SK-N-SH (cell line): ENCODE measurements at regions not wholly inside any gene's neighbourhood (a gene's known extent, or its start where the extent isn't known, plus 50 kb on each side); places are given as distances from the start of the nearest gene placed in this dataset.
"Not testable (repeated sequence)": the region's sequence is repeated elsewhere in the genome, so short reads cannot be mapped to it uniquely, and the experiment has no call there.

Experiments
- CTCF ChIA-PET: fragments of 300-600, 350-600 bp; formaldehyde crosslinking; extraction: SDS; loops from one replicate; lab custom pipeline; 2021; lab: Yijun Ruan, JAX
- POLR2A ChIA-PET: fragments of 350-600 bp; sonication (Branson Sonifier 250); formaldehyde crosslinking; extraction: SDS; loops from one replicate; lab custom pipeline; 2020; ENCODE audit warnings: antibody characterized with exemption, inconsistent platforms; lab: Yijun Ruan, JAX
- DNase-seq: peaks from one replicate; pipeline ENCODE4 v3.0.0; 2012
- H2AFZ ChIP-seq: fragments of 200-600 bp; sonication (generic); 2 replicates; pipeline ENCODE4 v1.8.1; 2016; ENCODE audit warnings: antibody characterized with exemption, mild to moderate bottlenecking, low read depth
- H3F3A ChIP-seq: fragments of 200-600 bp; sonication (generic); replicated peaks from 2 replicates; pipeline ENCODE3; 2016; ENCODE audit warnings: antibody characterized with exemption, mild to moderate bottlenecking; ENCODE audit not compliant: insufficient read depth
- H3K27ac ChIP-seq, 2 experiments: fragments of 200-500 bp in 1 of 2; fragments of 200-600 bp in 1 of 2; sonication (Bioruptor generic) in 1 of 2; sonication (generic), shearing (Covaris generic) in 1 of 2; 2 replicates each; pipeline versions ENCODE4 v1.5.1 to v1.6.1; 2014 to 2016; ENCODE audit warnings: low read depth in 2 of 2, inconsistent platforms in 1 of 2, low read length in 1 of 2, mild to moderate bottlenecking in 1 of 2, mixed read lengths in 1 of 2
- H3K27me3 ChIP-seq: fragments of 200-600 bp; sonication (generic), shearing (Covaris generic); 2 replicates; pipeline ENCODE4 v1.6.1; 2016; ENCODE audit warnings: mixed run types; ENCODE audit not compliant: insufficient read depth
- H3K36me3 ChIP-seq, 2 experiments: fragments of 200-500 bp in 1 of 2; fragments of 200-600 bp in 1 of 2; sonication (Bioruptor generic) in 1 of 2; sonication (generic) in 1 of 2; replicated peaks in 1 of 2; 2 replicates each; pipeline versions ENCODE3 to v1.5.1; 2014 to 2016; ENCODE audit warnings: low read length in 1 of 2, mild to moderate bottlenecking in 1 of 2; ENCODE audit not compliant: insufficient read depth in 2 of 2, control insufficient read depth in 1 of 2
- H3K4me1 ChIP-seq, 2 experiments: fragments of 200-500 bp in 1 of 2; fragments of 200-600 bp in 1 of 2; sonication (Bioruptor generic) in 1 of 2; sonication (generic), shearing (Covaris generic) in 1 of 2; 2 replicates each; pipeline versions ENCODE4 v1.5.1 to v1.6.1; 2014 to 2016; ENCODE audit warnings: low read depth in 1 of 2, low read length in 1 of 2, mixed run types in 1 of 2; ENCODE audit not compliant: insufficient read depth in 2 of 2, control insufficient read depth in 1 of 2
- H3K4me2 ChIP-seq: fragments of 200-600 bp; sonication (generic), shearing (Covaris generic); 2 replicates; pipeline ENCODE4 v1.6.1; 2017; ENCODE audit warnings: mixed run types
- H3K4me3 ChIP-seq, 2 experiments: fragments of 200-500 bp in 1 of 2; fragments of 200-600 bp in 1 of 2; sonication (Bioruptor generic) in 1 of 2; sonication (generic), shearing (Covaris generic) in 1 of 2; 2 replicates each; pipeline versions ENCODE4 v1.5.1 to v1.8.1; 2014 to 2016; ENCODE audit warnings: low read depth in 2 of 2, inconsistent platforms in 1 of 2, low read length in 1 of 2, mild to moderate bottlenecking in 1 of 2, mixed read lengths in 1 of 2, moderate library complexity in 1 of 2
- H3K79me2 ChIP-seq: fragments of 200-600 bp; sonication (generic); 2 replicates; pipeline ENCODE4 v1.8.1; 2017; ENCODE audit warnings: mild to moderate bottlenecking; ENCODE audit not compliant: insufficient read depth
- H3K9ac ChIP-seq: fragments of 200-600 bp; sonication (generic); 2 replicates; pipeline ENCODE4 v1.6.1; 2017; ENCODE audit warnings: mixed run types
- H3K9me2 ChIP-seq: fragments of 200-600 bp; sonication (generic); 2 replicates; pipeline ENCODE4 v1.6.1; 2017; ENCODE audit warnings: mixed run types
- H3K9me3 ChIP-seq: fragments of 200-600 bp; sonication (generic); 2 replicates; pipeline ENCODE4 v1.6.1; 2017; ENCODE audit warnings: mixed run types, mild to moderate bottlenecking, moderate library complexity
- H4K20me1 ChIP-seq: fragments of 200-600 bp; sonication (generic); 2 replicates; pipeline ENCODE4 v1.6.1; 2017; ENCODE audit warnings: mild to moderate bottlenecking, mixed run types; ENCODE audit not compliant: insufficient read depth
- CTCF ChIP-seq: fragments of 200-600 bp; sonication (generic); IDR thresholded peaks from 2 replicates; pipeline ENCODE4 v1.6.1; 2017; ENCODE audit warnings: antibody characterized with exemption, mild to moderate bottlenecking, moderate library complexity
- EP300 ChIP-seq, 2 experiments: IDR thresholded peaks; 2 replicates each; pipeline versions ENCODE4 v1.4.0 to v1.6.1; 2012; ENCODE audit warnings: borderline replicate concordance in 1 of 2, low read depth in 1 of 2, low read length in 1 of 2
- FOXM1 ChIP-seq: IDR thresholded peaks from 2 replicates; pipeline ENCODE4 v1.4.0; 2012; ENCODE audit warnings: low read depth, mild to moderate bottlenecking
- GATA2 ChIP-seq: sonication (generic); formaldehyde crosslinking; IDR thresholded peaks from 2 replicates; pipeline ENCODE4 v1.5.0; 2020; ENCODE audit warnings: mild to moderate bottlenecking, missing genetic modification reagents
- JUND ChIP-seq: IDR thresholded peaks from 2 replicates; pipeline ENCODE4 v1.4.0; 2012
- RAD21 ChIP-seq: IDR thresholded peaks from 2 replicates; pipeline ENCODE4 v1.6.1; 2012; ENCODE audit warnings: mild to moderate bottlenecking, low read length
- RXRA ChIP-seq: IDR thresholded peaks from 2 replicates; pipeline ENCODE4 v1.4.0; 2012; ENCODE audit warnings: low read depth, mild to moderate bottlenecking, borderline replicate concordance
- YY1 ChIP-seq: IDR thresholded peaks from 2 replicates; pipeline ENCODE4 v1.4.0; 2012; ENCODE audit warnings: low read depth, mild to moderate bottlenecking
- WGBS: methylation state at CpG from one replicate; pipeline ENCODE4 v1.1.6; 2017; ENCODE audit warnings: low lambda C conversion rate; 5-methylcytosine and 5-hydroxymethylcytosine counted together
- TF ChIP-seq, protein P1 (sequence below): IDR thresholded peaks from 2 replicates; pipeline ENCODE4 v1.4.0; 2012; ENCODE audit warnings: low read depth, borderline replicate concordance
- TF ChIP-seq, protein P2 (sequence below): fragments of 150-350 bp; IDR thresholded peaks from 2 replicates; pipeline ENCODE4 v1.6.1; 2016; ENCODE audit warnings: mild to moderate bottlenecking, low read depth, low read length

DNA sequence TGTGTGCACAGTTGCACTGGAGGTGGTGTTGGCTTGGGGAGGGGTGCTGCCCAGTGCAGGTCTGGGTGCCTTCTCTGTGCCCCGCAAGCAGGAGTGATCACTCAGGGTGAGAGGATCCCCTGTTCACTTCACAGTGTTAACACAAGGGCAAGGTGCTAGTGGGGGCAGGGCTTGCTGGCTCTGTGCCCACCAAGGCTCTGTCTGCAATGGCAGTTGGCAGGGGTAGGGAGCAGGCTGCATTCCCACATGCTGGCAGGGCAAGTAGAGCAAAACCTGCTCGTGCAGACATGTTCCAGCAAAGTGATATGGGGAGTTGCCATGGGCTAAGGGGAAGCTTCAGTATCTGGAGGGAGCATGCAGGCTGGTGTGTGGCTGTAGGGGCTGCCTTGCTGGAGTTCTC lies 428.0 kb downstream of the ZNF674 start:
- Histone ChIP-seq H3K9ac (no peak overlapping the region), H3K36me3 (no peaks in the 10 kb centered on the region), H3K79me2 (no peaks in the 10 kb centered on the region), H4K20me1 (no peaks in the 10 kb centered on the region), H3K4me3 (no peak overlapping the region), H2AFZ (no peak overlapping the region), H3K27me3 (no peaks in the 10 kb centered on the region), H3K9me3 (no peaks in the 10 kb centered on the region), H3K9me2 (no peaks in the 10 kb centered on the region), H3F3A (no peaks in the 10 kb centered on the region), H3K4me1 (no peaks in the 10 kb centered on the region), H3K4me2 (no peak overlapping the region), H3K27ac (no peak overlapping the region)
- WGBS = no CpG with 5 or more reads among the region's 2 CpGs
- no peak for DNase-seq
- CTCF ChIA-PET = no interaction called here
- POLR2A ChIA-PET = no interaction called here
- TF ChIP-seq RAD21 (no peak), YY1 (no peak), EP300 (IDR thresholded peaks at IDR 0.05; ENCODE audit: borderline replicate concordance in 1 of 2, low read depth in 1 of 2, low read length in 1 of 2) (no peak), JUND (no peak), RXRA (no peak), FOXM1 (no peak), GATA2 (CRISPR knock-in tag) (no peak), CTCF (no peak)
- TF ChIP-seq, protein P1, sequence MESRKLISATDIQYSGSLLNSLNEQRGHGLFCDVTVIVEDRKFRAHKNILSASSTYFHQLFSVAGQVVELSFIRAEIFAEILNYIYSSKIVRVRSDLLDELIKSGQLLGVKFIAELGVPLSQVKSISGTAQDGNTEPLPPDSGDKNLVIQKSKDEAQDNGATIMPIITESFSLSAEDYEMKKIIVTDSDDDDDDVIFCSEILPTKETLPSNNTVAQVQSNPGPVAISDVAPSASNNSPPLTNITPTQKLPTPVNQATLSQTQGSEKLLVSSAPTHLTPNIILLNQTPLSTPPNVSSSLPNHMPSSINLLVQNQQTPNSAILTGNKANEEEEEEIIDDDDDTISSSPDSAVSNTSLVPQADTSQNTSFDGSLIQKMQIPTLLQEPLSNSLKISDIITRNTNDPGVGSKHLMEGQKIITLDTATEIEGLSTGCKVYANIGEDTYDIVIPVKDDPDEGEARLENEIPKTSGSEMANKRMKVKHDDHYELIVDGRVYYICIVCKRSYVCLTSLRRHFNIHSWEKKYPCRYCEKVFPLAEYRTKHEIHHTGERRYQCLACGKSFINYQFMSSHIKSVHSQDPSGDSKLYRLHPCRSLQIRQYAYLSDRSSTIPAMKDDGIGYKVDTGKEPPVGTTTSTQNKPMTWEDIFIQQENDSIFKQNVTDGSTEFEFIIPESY = no peak
- TF ChIP-seq, protein P2, sequence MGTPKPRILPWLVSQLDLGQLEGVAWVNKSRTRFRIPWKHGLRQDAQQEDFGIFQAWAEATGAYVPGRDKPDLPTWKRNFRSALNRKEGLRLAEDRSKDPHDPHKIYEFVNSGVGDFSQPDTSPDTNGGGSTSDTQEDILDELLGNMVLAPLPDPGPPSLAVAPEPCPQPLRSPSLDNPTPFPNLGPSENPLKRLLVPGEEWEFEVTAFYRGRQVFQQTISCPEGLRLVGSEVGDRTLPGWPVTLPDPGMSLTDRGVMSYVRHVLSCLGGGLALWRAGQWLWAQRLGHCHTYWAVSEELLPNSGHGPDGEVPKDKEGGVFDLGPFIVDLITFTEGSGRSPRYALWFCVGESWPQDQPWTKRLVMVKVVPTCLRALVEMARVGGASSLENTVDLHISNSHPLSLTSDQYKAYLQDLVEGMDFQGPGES = no peak

DNA sequence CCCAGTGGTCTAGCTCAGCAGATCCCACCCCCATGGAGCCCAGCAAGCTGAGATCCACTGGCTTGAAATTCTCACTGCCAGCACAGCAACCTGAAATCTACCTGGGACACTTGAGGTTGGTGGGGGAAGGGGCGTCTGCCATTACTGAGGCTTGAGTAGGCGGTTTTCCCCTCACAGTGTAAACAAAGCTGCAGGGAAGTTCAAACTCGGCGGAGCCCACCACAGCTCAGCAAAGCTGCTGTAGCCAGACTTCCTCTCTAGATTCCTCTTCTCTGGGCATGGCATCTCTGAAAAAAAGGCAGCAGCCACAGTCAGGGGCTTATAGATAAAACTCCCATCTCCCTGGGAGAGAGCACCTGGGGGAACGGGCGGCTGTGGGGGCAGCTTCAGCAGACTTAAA lies 457.9 kb downstream of the ZNF674 start:
- POLR2A ChIA-PET, DNase-seq, H3K4me3 ChIP-seq, H3K4me2 ChIP-seq, CTCF ChIA-PET, H3K9me3 ChIP-seq, H3K36me3 ChIP-seq, H3K9ac ChIP-seq, H3K27me3 ChIP-seq, H3K9me2 ChIP-seq, H3K27ac ChIP-seq, H3K4me1 ChIP-seq, H3K79me2 ChIP-seq, H4K20me1 ChIP-seq, H2AFZ ChIP-seq, H3F3A ChIP-seq: not testable (repeated sequence)
- 33% methylated on average over 1 of the region's 6 CpGs for WGBS

- H4K20me1 ChIP-seq, H3K79me2 ChIP-seq, DNase-seq, H3K4me1 ChIP-seq, H3K9me2 ChIP-seq, H3K36me3 ChIP-seq, H3K27ac ChIP-seq, POLR2A ChIA-PET, H3K9ac ChIP-seq, H3F3A ChIP-seq, H3K4me3 ChIP-seq, H2AFZ ChIP-seq, H3K4me2 ChIP-seq, H3K9me3 ChIP-seq, CTCF ChIA-PET: not testable (repeated sequence)
- whole genome bisulfite sequencing = 17% methylated on average over 5 of the region's 5 CpGs
- peaks cover 14% of the 10 kb centered on the region for H3K27me3 ChIP-seq
Measured at GRCh38 chrX:46080121-46080520, 465.1 kb downstream of the ZNF674 start.
